ENCODE measurements at regions not wholly inside any gene's neighbourhood (a gene's known extent, or its start where the extent isn't known, plus 50 kb on each side); places are given as distances from the start of the nearest gene placed in this dataset.
"Not testable (repeated sequence)": the region's sequence is repeated elsewhere in the genome, so short reads cannot be mapped to it uniquely, and the experiment has no call there.

DNA sequence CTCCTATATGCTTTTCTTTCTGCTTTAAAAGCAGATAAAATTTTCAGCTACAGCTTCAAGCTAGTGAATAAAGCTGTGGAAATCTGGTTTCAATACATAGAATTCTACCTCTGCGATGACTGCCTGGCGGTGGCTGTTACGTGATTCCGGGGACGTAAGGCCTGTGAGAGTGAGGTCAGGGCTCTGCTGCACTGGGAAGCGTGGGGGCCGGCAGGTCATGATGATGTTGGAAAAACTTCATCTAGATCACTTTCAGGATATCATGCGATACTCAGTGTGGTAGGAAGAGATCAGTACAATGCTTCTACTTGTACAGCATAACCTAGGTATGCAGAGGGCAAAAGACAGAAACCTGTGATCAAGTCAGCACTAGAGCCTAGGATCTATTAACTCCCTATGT, 546.8 kb upstream of the B3GAT1 start:
- no peak for DNase-seq
- Histone ChIP-seq H3K36me3 (ENCODE audit: control insufficient read depth, insufficient read depth, low read length) (no peaks in the 10 kb centered on the region), H3K27me3 (ENCODE audit: control insufficient read depth, insufficient read depth, low read length) (no peaks in the 10 kb centered on the region), H3K4me3 (ENCODE audit: low read length) (no peak overlapping the region), H3K9me3 (ENCODE audit: control insufficient read depth, low read depth, low read length) (peaks cover 11% of the 10 kb centered on the region), H3K27ac (ENCODE audit: low read length) (no peak overlapping the region), H3K4me1 (ENCODE audit: control insufficient read depth, insufficient read depth, low read length) (no peaks in the 10 kb centered on the region)
- no CpG with 5 or more reads among the region's 8 CpGs for WGBS (ENCODE audit: insufficient coverage, low lambda C conversion rate)

DNA sequence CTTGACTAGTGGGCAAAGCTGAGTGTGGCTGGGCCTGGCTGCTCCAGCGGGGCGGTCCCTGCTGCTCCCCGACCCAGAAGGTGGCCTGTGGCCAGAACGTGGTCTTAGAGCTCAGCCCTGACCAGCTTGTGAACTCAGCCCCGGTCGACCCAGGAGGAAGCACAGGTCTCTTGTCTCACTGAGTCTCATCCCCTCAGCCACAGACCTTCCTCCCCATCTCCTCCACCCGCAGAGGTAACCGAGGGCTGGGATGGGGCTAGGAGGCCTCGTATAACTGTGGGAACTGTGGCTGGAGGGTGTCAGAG, 546.2 kb upstream of the B3GAT1 start:
- H3K36me3 ChIP-seq (ENCODE audit: control insufficient read depth, insufficient read depth, low read length): no peaks in the 10 kb centered on the region
- no peaks in the 10 kb centered on the region for H3K27me3 ChIP-seq (ENCODE audit: control insufficient read depth, insufficient read depth, low read length)
- no peak overlapping the region for H3K4me3 ChIP-seq (ENCODE audit: low read length)
- no peaks in the 10 kb centered on the region for H3K4me1 ChIP-seq (ENCODE audit: control insufficient read depth, insufficient read depth, low read length)
- H3K9me3 ChIP-seq (ENCODE audit: control insufficient read depth, low read depth, low read length): peaks cover 11% of the 10 kb centered on the region
- no CpG with 5 or more reads among the region's 9 CpGs for WGBS (ENCODE audit: insufficient coverage, low lambda C conversion rate)
- DNase-seq: no peak
- H3K27ac ChIP-seq (ENCODE audit: low read length): no peak overlapping the region

DNA sequence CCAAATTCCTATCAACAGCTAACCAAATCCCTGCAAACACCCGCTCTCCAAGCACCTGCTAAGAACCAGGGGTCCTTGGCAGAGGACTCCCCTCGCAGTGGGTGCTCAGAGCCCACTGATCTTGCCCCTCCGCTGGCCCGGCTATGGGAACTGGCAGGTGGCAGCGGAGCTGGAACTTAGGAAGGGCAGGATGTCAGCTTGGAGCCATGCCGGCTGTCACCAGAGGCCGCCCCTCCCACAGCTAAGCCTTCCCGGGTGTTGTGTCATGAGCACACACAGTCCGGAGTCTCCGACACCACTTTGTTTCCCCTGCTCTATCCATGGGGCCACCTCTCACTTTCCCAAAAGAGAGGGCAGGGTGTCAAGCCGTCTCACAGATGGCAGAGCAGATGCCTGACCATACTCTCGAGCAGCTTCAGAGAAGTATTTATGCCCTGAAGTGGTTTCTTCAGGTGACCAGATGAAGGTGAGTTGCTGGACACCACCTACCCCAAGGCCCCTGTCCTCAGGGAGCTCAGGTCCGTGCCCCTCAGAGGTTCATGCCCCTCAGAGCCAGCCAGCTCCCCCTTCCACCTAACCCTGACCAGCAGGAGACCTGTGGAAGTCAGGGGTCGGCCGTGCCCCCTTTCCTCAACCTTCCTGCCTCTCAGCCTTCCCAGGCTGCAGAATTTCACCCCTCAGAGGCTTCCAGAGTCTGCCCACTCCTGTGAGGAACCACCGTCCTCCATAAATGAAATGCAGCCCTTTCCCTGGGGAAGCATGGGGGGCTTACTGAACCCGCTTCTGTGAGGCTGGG, 545.7 kb upstream of the B3GAT1 start:
- no peak overlapping the region for H3K4me3 ChIP-seq (ENCODE audit: low read length)
- no peaks in the 10 kb centered on the region for H3K4me1 ChIP-seq (ENCODE audit: control insufficient read depth, insufficient read depth, low read length)
- no peak for DNase-seq
- WGBS (ENCODE audit: insufficient coverage, low lambda C conversion rate): no CpG with 5 or more reads among the region's 17 CpGs
- peaks cover 11% of the 10 kb centered on the region for H3K9me3 ChIP-seq (ENCODE audit: control insufficient read depth, low read depth, low read length)
- H3K27ac ChIP-seq (ENCODE audit: low read length): no peak overlapping the region
- H3K36me3 ChIP-seq (ENCODE audit: control insufficient read depth, insufficient read depth, low read length): no peaks in the 10 kb centered on the region
- no peaks in the 10 kb centered on the region for H3K27me3 ChIP-seq (ENCODE audit: control insufficient read depth, insufficient read depth, low read length)

DNA sequence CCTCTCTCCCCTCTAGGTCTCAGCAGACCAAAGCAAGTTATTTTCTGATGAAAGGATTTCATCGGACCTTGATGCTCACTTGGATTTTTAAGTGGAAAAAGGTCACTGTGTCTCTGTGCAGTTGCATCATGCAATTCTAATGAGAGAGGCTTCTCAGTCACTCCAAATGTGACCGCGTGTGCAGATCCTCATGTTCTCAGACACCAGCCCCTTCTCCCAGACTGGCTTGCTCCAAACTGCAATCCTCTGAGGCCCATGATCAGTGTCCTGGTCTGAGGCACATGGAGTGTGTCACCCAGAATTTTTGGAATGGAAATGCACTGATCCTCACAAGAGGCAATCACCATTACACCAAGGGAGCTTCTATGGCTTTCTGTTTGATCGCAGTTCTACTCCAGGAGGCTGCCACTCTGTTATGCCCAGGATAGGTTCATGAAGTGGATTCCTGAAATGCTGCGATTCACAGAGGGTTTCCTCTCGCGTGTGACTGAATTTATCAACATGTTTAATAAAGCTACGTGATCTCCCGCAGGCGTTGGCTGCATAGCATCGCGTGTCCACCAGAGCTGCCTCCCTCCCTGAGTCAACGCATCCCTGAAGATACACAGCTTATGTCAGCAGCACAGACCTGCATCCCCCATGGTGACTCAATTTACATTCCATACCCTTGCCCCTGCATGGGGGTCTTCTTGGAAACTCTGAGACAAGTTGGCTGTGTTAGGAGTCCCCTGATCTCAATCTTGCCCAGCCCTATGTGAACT, 544.6 kb upstream of the B3GAT1 start:
- H3K27ac ChIP-seq (ENCODE audit: low read length): no peak overlapping the region
- H3K9me3 ChIP-seq (ENCODE audit: control insufficient read depth, low read depth, low read length): peaks cover 5% of the 10 kb centered on the region
- no peak overlapping the region for H3K4me3 ChIP-seq (ENCODE audit: low read length)
- H3K36me3 ChIP-seq (ENCODE audit: control insufficient read depth, insufficient read depth, low read length): no peaks in the 10 kb centered on the region
- no peaks in the 10 kb centered on the region for H3K4me1 ChIP-seq (ENCODE audit: control insufficient read depth, insufficient read depth, low read length)
- no peak for DNase-seq
- WGBS (ENCODE audit: insufficient coverage, low lambda C conversion rate): no CpG with 5 or more reads among the region's 13 CpGs
- no peaks in the 10 kb centered on the region for H3K27me3 ChIP-seq (ENCODE audit: control insufficient read depth, insufficient read depth, low read length)

DNA sequence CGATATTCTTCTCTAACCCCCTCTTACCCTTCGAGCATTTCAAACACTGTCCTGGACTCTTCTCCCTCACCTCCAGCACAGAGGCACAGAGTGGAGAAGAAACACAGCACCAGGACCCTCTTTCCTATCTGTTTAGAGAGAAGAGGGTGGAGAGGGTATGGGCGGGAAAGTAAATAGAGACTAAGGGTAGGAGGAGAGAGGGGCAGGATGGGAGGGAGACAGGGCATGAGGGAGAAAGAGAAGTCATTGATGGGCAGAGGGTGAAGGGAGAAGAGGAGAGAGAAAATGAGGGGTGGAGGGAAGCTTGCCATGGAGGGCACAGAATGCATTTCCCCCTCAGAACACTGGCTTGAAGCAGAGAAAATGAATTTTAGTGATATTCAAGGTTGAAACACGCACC, 543.9 kb upstream of the B3GAT1 start:
- H3K9me3 ChIP-seq (ENCODE audit: control insufficient read depth, low read depth, low read length); H3K27me3 ChIP-seq (ENCODE audit: control insufficient read depth, insufficient read depth, low read length); H3K4me1 ChIP-seq (ENCODE audit: control insufficient read depth, insufficient read depth, low read length); H3K4me3 ChIP-seq (ENCODE audit: low read length); H3K36me3 ChIP-seq (ENCODE audit: control insufficient read depth, insufficient read depth, low read length); DNase-seq; H3K27ac ChIP-seq (ENCODE audit: low read length): not testable (repeated sequence)
- WGBS (ENCODE audit: insufficient coverage, low lambda C conversion rate): no CpG with 5 or more reads among the region's 4 CpGs

DNA sequence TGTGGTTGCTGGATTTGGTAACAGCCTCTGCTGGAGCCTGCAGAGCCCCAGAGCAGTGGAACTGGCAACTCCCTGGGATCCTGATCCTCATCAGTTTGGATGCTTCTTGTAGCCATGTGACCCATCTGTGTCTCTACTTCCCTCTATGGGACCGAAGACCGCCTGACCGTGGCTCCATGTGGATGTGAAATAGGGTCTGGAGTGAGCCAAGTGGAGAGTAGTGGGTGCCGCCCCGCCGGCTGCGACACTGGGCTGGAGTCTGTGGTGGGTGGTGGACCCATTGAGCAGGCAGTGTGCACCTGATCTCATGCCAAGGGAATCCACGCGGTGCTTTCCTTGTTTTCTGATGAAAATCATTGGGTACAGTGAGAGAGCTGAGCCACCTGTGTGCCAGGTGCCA, 543.2 kb upstream of the B3GAT1 start:
- DNase-seq: no peak
- no peaks in the 10 kb centered on the region for H3K36me3 ChIP-seq (ENCODE audit: control insufficient read depth, insufficient read depth, low read length)
- H3K27ac ChIP-seq (ENCODE audit: low read length): no peak overlapping the region
- WGBS (ENCODE audit: insufficient coverage, low lambda C conversion rate): no CpG with 5 or more reads among the region's 9 CpGs
- H3K4me3 ChIP-seq (ENCODE audit: low read length): no peak overlapping the region
- no peaks in the 10 kb centered on the region for H3K4me1 ChIP-seq (ENCODE audit: control insufficient read depth, insufficient read depth, low read length)
- no peaks in the 10 kb centered on the region for H3K9me3 ChIP-seq (ENCODE audit: control insufficient read depth, low read depth, low read length)
- no peaks in the 10 kb centered on the region for H3K27me3 ChIP-seq (ENCODE audit: control insufficient read depth, insufficient read depth, low read length)

DNA sequence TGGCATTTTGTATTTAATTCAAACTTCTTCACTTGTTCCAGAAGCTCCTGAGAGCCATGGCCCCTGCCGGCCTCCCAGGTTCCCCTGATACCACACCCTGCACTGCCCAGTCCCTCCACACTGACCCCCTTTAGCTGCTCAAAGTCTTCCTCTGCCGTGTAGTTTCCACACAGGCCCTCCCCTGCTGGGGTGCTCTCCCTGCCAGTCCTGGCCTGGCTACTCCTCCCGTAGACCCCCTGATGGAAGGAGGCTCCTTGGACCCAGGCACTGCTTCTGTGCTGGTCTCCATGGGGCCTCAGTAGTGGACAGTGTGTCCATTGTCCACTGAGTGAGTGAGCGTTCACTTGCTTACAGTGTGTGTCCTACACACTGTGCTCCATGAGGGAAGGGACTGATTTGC, 542.4 kb upstream of the B3GAT1 start:
- not testable (repeated sequence) for H3K4me1 ChIP-seq (ENCODE audit: control insufficient read depth, insufficient read depth, low read length); H3K36me3 ChIP-seq (ENCODE audit: control insufficient read depth, insufficient read depth, low read length); DNase-seq; H3K27ac ChIP-seq (ENCODE audit: low read length); H3K4me3 ChIP-seq (ENCODE audit: low read length); H3K27me3 ChIP-seq (ENCODE audit: control insufficient read depth, insufficient read depth, low read length); H3K9me3 ChIP-seq (ENCODE audit: control insufficient read depth, low read depth, low read length)
- WGBS (ENCODE audit: insufficient coverage, low lambda C conversion rate): no CpG with 5 or more reads among the region's 4 CpGs

DNA sequence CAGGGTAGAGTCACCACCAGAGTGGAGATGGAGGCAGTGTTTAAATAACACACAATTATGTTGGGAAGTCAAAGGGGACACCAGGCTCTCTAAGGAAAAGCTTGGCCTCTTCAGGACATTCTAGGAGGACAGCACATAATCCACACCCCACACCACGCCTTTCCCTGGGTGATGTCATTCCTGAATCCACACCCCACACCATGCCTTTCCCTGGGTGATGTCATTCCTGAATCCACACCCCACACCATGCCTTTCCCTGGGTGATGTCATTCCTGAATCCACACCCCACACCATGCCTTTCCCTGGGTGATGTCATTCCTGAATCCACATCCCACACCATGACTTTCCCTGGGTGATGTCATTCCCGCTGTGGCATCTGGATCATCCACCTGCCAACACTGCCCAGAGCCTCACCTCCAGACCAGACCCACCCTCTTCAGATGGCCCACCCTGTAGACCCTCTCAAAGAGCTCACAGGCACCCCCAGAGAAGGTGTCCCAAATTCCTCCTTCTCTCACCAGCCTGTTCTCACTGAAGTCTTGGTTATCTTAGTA, 541.5 kb upstream of the B3GAT1 start:
- H3K36me3 ChIP-seq (ENCODE audit: control insufficient read depth, insufficient read depth, low read length); H3K27me3 ChIP-seq (ENCODE audit: control insufficient read depth, insufficient read depth, low read length); H3K9me3 ChIP-seq (ENCODE audit: control insufficient read depth, low read depth, low read length); DNase-seq; H3K4me3 ChIP-seq (ENCODE audit: low read length); H3K4me1 ChIP-seq (ENCODE audit: control insufficient read depth, insufficient read depth, low read length); H3K27ac ChIP-seq (ENCODE audit: low read length): not testable (repeated sequence)
- no CpG with 5 or more reads among the region's 2 CpGs for WGBS (ENCODE audit: insufficient coverage, low lambda C conversion rate)

DNA sequence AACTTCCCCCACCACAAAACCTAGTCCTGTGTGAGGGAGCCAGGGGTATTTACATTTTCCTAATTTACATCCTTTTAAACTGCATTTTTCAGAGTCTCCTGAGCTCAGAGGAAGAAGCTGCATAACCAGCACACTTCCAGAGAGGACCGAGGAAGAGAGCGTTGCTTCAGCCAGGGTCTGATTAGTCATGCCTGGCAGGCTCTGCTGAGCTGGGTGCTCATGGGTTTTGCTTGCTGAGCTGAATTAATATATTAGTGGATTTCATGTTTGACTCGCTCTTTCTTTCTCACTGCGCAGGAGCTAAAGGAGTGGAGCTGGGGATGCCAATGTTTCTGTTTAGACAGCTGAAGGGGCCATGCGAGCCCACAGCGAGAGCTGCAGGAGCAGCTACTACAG, 539.3 kb upstream of the B3GAT1 start:
- H3K36me3 ChIP-seq (ENCODE audit: control insufficient read depth, insufficient read depth, low read length): no peaks in the 10 kb centered on the region
- no peak overlapping the region for H3K27ac ChIP-seq (ENCODE audit: low read length)
- no peak for DNase-seq
- no peak overlapping the region for H3K4me3 ChIP-seq (ENCODE audit: low read length)
- H3K9me3 ChIP-seq (ENCODE audit: control insufficient read depth, low read depth, low read length): no peaks in the 10 kb centered on the region
- WGBS (ENCODE audit: insufficient coverage, low lambda C conversion rate): no CpG with 5 or more reads among the region's 6 CpGs
- no peaks in the 10 kb centered on the region for H3K27me3 ChIP-seq (ENCODE audit: control insufficient read depth, insufficient read depth, low read length)
- H3K4me1 ChIP-seq (ENCODE audit: control insufficient read depth, insufficient read depth, low read length): no peaks in the 10 kb centered on the region

DNA sequence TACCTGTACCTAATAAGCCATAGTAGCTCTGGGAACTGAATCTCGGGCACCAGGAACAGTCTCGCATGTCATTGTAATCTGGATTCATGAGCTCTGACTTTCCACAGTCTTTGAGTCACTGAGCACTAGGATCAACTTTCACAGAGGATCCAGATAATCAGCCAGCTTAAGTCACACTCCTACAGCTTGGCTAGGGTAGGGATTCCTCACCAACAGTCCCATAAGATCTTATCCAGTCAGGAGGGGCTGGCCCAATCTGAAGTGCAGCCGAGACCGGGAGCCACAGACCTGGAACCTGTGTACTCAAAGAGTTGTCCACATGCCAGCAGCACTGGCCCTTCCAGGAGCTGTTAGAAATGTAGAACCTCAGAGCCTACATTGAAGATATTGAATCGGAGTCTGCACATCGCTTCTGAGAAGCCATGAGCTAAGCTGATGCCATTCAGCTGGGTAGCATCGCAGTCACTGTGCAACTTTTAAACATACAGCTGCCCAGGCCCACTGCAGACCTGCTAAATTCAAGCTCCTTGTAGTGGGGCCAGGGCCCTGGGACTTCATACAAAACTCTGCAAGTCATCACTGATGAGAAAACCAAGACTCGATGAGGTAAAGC, 538.8 kb upstream of the B3GAT1 start:
- WGBS (ENCODE audit: insufficient coverage, low lambda C conversion rate): no CpG with 5 or more reads among the region's 8 CpGs
- H3K4me1 ChIP-seq (ENCODE audit: control insufficient read depth, insufficient read depth, low read length): peaks cover 3% of the 10 kb centered on the region

More for the DNA sequence above, 538.8 kb upstream of the B3GAT1 start:
- H3K36me3 ChIP-seq (ENCODE audit: control insufficient read depth, insufficient read depth, low read length): no peaks in the 10 kb centered on the region
- no peak overlapping the region for H3K4me3 ChIP-seq (ENCODE audit: low read length)
- H3K9me3 ChIP-seq (ENCODE audit: control insufficient read depth, low read depth, low read length): no peaks in the 10 kb centered on the region
- no peak overlapping the region for H3K27ac ChIP-seq (ENCODE audit: low read length)
- no peak for DNase-seq
- no peaks in the 10 kb centered on the region for H3K27me3 ChIP-seq (ENCODE audit: control insufficient read depth, insufficient read depth, low read length)

Data from large intestine (tissue), 3 donors.